A172 (cell line): ENCODE measurements at regions not wholly inside any gene's neighbourhood (a gene's known extent, or its start where the extent isn't known, plus 50 kb on each side); places are given as distances from the start of the nearest gene placed in this dataset.
"Not testable (repeated sequence)": the region's sequence is repeated elsewhere in the genome, so short reads cannot be mapped to it uniquely, and the experiment has no call there.

Experiments used
- DNase-seq: peaks from one replicate; pipeline ENCODE4 v3.0.0-alpha.2; 2015; ENCODE audit warnings: low spot score

DNA sequence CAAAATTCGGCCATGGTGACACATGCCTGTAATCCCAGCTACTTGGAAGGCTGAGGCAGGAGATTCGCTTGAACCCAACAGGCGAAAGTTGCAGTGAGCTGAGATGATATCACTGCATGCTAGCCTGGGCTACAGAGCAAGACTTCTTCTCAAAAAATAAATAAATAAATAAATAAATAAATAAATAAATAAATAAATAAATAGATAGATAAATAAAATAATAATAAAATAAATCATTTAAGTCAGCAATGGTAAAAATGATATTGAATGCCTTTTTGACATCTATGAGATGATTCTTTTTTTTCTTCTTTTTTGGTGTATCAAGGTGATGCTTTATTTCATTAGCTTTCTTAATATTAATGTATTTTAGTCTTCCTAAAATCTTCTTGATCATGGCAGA, 221.7 kb upstream of the RXFP2 start:
- DNase-seq, result no peak

GRCh38 chr13:31518645-31519044, 220.7 kb upstream of the RXFP2 start:
- no peak for DNase-seq

- no peak for DNase-seq
These were observed 217.9 kb upstream of the RXFP2 start for GRCh38 chr13:31521435-31521834.

DNA sequence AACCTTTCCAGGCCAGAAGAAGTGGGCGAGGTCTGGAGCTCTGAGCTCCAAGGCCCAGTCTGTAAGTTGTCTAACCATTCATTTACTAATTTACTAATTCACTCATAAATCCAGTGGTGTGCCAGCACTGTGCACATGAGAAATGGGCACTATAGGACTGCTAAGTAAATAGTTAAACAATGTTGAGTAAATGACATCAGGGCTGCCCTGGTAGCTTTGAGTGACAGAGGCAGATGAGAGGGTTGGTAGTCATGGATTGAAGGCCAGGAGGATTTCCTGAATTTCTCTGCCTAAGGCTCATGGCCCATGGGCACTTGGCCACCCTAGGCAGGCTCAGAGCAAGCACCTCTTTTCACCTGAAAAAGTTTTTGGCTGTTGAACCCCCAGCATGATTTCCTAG, 216.9 kb upstream of the RXFP2 start:
- DNase-seq, result no peak

DNA sequence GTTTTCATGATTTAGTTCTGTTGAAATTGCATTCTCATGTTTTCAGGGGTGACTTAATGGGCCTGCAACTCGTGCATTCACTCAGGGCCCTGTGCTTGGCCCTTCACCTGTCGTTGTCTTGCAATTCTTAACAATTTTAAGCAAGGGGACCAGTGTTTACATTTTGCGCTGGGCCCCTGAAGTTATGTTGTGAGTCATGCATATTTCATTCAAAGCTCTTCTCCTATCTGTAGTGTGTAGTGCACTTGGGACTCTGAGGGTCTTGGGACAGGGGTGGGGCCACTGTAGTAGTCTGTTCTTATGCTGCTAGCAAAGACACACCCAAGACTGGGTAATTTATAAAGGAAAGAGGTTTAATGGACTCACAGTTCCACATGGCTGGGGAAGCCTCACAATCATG, 211.2 kb upstream of the RXFP2 start:
- DNase-seq, result no peak

DNA sequence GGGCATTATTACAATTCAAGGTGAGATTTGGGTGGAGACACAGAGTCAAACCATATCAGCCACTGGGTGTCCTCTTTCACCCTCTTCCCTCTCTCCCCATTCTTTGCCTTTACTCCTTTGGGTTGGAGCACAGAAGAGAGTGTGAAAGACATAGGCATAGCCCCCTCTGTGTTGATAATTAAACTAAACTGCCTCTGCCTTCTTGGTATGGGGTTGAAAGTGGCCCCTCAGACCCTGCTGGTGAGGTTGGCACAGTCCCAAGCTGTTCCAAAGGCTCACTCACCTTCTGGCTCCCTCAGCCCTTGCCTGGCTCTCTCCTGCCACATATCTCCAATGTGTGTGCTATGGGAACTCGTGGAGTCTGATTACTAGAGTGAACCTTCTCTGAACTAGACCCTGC, 210.6 kb upstream of the RXFP2 start:
- DNase-seq, result no peak

GRCh38 chr13:31530922-31531321, 208.4 kb upstream of the RXFP2 start:
- DNase-seq, result no peak

DNA sequence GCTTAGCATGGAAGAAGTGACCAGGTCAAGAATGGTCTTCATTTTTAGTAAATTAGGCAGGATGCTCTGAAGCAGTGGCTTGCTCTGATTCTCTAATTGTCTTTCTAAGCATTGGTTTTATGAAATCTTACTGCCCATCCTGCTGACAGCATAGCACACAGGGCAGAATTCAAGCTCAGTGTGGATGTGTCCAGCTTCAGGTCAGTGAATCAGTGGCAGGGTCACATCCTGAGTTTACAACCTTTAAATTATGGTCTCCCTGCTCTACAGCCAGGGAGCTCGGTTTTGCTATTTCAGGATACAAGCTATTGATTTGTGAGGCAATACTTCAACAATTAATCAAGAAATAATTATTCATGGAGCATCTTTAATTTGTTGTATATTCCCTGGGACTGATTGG, 202.3 kb upstream of the RXFP2 start:
- no peak for DNase-seq

DNA sequence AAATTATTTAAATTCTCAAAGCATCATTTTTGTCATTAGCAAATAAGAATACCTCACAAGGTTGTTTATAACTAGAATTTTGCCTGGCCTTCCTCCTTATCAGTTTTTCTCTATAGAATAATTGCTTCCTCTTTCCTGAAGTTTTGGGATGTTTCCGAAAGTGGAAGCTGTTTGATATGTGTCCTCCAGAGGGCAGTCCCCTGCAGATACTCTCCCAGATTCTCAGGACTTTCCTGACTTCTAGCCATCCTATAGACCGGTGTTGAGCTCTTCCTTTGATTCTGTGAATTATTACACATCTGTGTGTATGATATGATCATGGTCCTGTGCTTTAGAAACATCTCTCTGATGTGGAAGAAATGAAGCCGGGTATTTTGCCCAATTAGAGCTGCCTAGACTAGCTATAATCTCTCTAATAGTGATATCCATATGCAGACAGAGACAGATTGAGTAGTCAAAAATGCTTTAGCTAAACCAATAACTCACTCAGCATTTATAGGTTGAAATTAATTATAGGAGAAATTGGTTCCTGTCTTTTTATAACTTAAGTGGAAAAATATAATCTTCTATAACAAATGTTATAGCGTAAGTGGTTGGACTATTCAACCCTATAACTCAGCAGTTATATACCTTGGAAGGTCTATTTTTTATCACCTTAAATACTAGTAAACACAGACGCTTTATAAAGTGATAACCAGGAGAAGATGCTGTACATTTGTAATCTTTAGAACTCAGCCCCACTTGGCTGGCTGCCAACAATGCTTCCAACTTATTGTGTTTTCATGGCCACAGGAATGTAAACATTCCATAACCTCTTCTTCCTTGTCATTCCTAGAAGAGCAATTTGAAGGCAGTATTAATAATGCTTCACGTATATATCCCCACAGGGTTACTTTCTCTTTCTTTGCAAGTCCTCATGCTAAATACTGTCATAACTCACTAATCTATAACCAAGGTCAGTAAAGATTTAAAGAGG, 201.0 kb upstream of the RXFP2 start:
- DNase-seq, result peak; percentile 35

DNA sequence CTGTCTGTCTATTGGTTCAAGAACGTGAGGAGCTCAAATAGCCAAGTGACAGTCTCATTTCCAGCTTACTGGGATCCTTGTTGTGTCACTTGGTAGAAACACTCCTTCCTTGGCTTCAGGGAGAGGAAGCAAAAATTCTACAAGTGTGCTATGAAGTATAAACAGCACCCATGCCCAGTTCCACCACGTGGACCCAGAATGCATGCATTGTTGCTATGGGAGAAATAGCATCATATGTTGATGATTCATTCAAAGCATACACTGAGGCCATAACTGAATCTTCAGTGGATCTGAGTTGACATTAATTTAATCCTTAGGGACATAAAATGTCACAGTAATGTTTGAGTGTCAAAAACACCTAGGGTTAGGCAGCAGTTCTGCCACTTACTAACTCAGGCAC, 199.0 kb upstream of the RXFP2 start:
- DNase-seq, result no peak

DNA sequence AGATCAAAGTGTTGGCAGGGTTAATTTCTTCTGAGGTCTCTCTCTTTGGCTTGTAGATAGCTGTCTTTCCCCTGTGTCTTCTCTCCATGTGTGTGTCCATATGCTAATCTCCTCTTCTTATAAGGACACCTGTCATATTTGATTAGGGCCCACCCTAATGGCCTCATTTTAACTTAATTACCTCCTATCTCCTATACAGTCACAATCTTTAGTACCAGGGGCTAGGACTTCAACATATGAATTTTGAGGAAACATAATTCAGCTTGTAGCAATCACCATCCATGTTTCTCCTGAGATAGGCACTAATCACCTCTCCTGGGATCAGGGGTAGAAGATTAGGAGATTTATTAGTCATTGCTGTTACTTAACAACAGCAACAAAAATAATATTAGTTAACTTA, 196.1 kb upstream of the RXFP2 start:
- no peak for DNase-seq

GRCh38 chr13:31545616-31546015, 193.7 kb upstream of the RXFP2 start:
- peak; percentile 41 for DNase-seq

GRCh38 chr13:31556376-31556775, 182.9 kb upstream of the RXFP2 start:
- peak; percentile 56 for DNase-seq

- not testable (repeated sequence) for DNase-seq
These were observed 155.1 kb upstream of the RXFP2 start for GRCh38 chr13:31584221-31584620.

- no peak for DNase-seq
These were observed 151.5 kb upstream of the RXFP2 start for GRCh38 chr13:31587698-31588266.

- no peak for DNase-seq
These were observed 151.0 kb upstream of the RXFP2 start for GRCh38 chr13:31588316-31588715.

- no peak for DNase-seq
These were observed 150.4 kb upstream of the RXFP2 start for GRCh38 chr13:31588893-31589292.

DNA sequence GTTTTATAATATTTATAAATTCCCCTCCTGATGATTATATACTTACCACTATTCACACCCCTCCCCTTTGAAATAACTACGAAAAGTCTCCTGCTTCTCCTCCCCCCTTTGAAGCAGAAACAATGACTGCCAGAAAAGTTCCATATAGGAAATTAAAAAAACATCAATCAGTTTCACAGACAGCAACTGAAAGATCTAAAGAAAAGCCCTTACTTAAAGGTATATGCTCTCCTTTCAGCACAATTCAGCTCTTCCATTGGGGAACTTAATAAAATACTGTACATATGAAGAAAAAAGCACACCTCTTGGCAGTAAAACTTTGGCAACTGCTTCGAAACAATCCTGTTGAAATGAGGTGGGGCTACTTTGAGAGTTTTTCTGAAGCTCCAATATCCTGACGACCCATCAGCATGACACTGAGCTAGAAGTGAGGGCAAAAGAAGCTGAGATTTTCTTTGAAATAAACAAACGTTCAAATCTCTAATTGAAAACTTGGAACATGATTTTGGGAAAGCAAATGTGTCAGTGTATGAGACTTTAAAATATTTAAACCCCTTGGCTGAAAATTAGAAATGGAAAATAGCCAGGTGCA, 147.6 kb upstream of the RXFP2 start:
- DNase-seq, result no peak

- no peak for DNase-seq
These were observed 145.3 kb upstream of the RXFP2 start for GRCh38 chr13:31594056-31594455.

GRCh38 chr13:31595563-31595962, 143.8 kb upstream of the RXFP2 start:
- no peak for DNase-seq

- no peak for DNase-seq
These were observed 140.3 kb upstream of the RXFP2 start for GRCh38 chr13:31598990-31599389.

- no peak for DNase-seq
These were observed 134.1 kb upstream of the RXFP2 start for GRCh38 chr13:31605076-31605860.
